Erythroblast (primary cell): ENCODE measurements at regions not wholly inside any gene's neighbourhood (a gene's known extent, or its start where the extent isn't known, plus 50 kb on each side); places are given as distances from the start of the nearest gene placed in this dataset.

Source experiments
- GATA1 ChIP-seq: IDR thresholded peaks from 2 replicates; pipeline ENCODE4 v1.6.1; 2011; ENCODE audit warnings: low read depth, mild to moderate bottlenecking, control low read depth, low read length, moderate library complexity
- POLR2A ChIP-seq: IDR thresholded peaks from 2 replicates; pipeline ENCODE4 v1.6.1; 2011; ENCODE audit warnings: mild to moderate bottlenecking, low read length

GRCh38 chr1:5002676-5003075 is 348.3 kb downstream of the AJAP1 start:
- TF ChIP-seq POLR2A (no peak), GATA1 (no peak)
